Smooth muscle cell (in vitro differentiated cells): ENCODE measurements at regions not wholly inside any gene's neighbourhood (a gene's known extent, or its start where the extent isn't known, plus 50 kb on each side); places are given as distances from the start of the nearest gene placed in this dataset.

Source experiments
- DNase-seq: peaks from one replicate; lab custom pipeline; 2025; ENCODE audit not compliant: unreplicated experiment; lab: John Stamatoyannopoulos, UW
- H2AFZ ChIP-seq: fragments of 200-600 bp; sonication (generic); 2 replicates; pipeline ENCODE4 v1.6.0; 2016; ENCODE audit warnings: antibody characterized with exemption, low read depth, mild to moderate bottlenecking
- H3F3A ChIP-seq: fragments of 200-600 bp; sonication (generic); 2 replicates; pipeline ENCODE4 v1.6.0; 2017; ENCODE audit warnings: antibody characterized with exemption, low read depth
- H3K27ac ChIP-seq: fragments of 200-600 bp; sonication (generic); 2 replicates; pipeline ENCODE4 v1.5.1; 2016; ENCODE audit warnings: low read depth, mild to moderate bottlenecking
- H3K27me3 ChIP-seq: fragments of 200-600 bp; sonication (generic); 2 replicates; pipeline ENCODE4 v1.6.1; 2016; ENCODE audit warnings: low read depth, mild to moderate bottlenecking
- H3K36me3 ChIP-seq: fragments of 200-600 bp; sonication (generic); 2 replicates; pipeline ENCODE4 v1.5.1; 2016; ENCODE audit warnings: low read depth
- H3K4me1 ChIP-seq: fragments of 200-600 bp; sonication (generic); 2 replicates; pipeline ENCODE4 v1.5.1; 2016; ENCODE audit warnings: low read depth
- H3K4me2 ChIP-seq: fragments of 200-600 bp; sonication (generic); 2 replicates; pipeline ENCODE4 v1.6.0; 2016; ENCODE audit warnings: mild to moderate bottlenecking
- H3K4me3 ChIP-seq: fragments of 200-600 bp; sonication (generic); 2 replicates; pipeline ENCODE4 v1.5.1; 2016; ENCODE audit warnings: mild to moderate bottlenecking
- H3K79me2 ChIP-seq: fragments of 200-600 bp; sonication (generic); 2 replicates; pipeline ENCODE4 v1.6.0; 2016; ENCODE audit warnings: low read depth, mild to moderate bottlenecking
- H3K9ac ChIP-seq: fragments of 200-600 bp; sonication (generic); 2 replicates; pipeline ENCODE4 v1.6.0; 2016; ENCODE audit warnings: low read depth
- H3K9me3 ChIP-seq: fragments of 200-600 bp; sonication (generic); replicated peaks from 2 replicates; pipeline ENCODE4 v1.5.1; 2016; ENCODE audit warnings: low read depth
- H4K20me1 ChIP-seq: fragments of 200-600 bp; sonication (generic); 2 replicates; pipeline ENCODE4 v1.6.0; 2016; ENCODE audit warnings: low read depth
- CTCF ChIP-seq: fragments of 200-600 bp; sonication (generic); IDR thresholded peaks from 2 replicates; pipeline ENCODE4 v1.5.1; 2017; ENCODE audit warnings: borderline replicate concordance, mild to moderate bottlenecking, antibody characterized with exemption; ENCODE audit not compliant: insufficient read depth, poor library complexity, severe bottlenecking
- WGBS: methylation state at CpG from one replicate; pipeline ENCODE4 v1.1.7; 2016; ENCODE audit warnings: low lambda C conversion rate; 5-methylcytosine and 5-hydroxymethylcytosine counted together

GRCh38 chr6:133040803-133041419, 200.2 kb upstream of the EYA4 start:
- no peak overlapping the region for H3K4me2 ChIP-seq
- no peaks in the 10 kb centered on the region for H4K20me1 ChIP-seq
- H3K4me3 ChIP-seq: no peak overlapping the region
- H3F3A ChIP-seq: no peaks in the 10 kb centered on the region
- no peaks in the 10 kb centered on the region for H3K36me3 ChIP-seq
- H3K9ac ChIP-seq: no peak overlapping the region
- 56% methylated on average over 2 of the region's 2 CpGs for WGBS
- no peaks in the 10 kb centered on the region for H3K9me3 ChIP-seq
- H2AFZ ChIP-seq: no peak overlapping the region
- H3K27ac ChIP-seq: no peak overlapping the region
- no peaks in the 10 kb centered on the region for H3K79me2 ChIP-seq
- H3K27me3 ChIP-seq: peaks cover 13% of the 10 kb centered on the region
- no peaks in the 10 kb centered on the region for H3K4me1 ChIP-seq
- TF ChIP-seq CTCF: no peak
- no peak for DNase-seq

GRCh38 chr6:133042550-133043120, 198.5 kb upstream of the EYA4 start:
- 80% methylated on average over 3 of the region's 3 CpGs for WGBS
- Histone ChIP-seq H3K4me3 (no peak overlapping the region), H3K79me2 (no peaks in the 10 kb centered on the region)

GRCh38 chr6:133046576-133046975, 194.6 kb upstream of the EYA4 start:
- H3K4me3 ChIP-seq: no peak overlapping the region
- no peaks in the 10 kb centered on the region for H3K36me3 ChIP-seq
- peaks cover 16% of the 10 kb centered on the region for H3K27me3 ChIP-seq
- no peak overlapping the region for H3K9ac ChIP-seq
- H2AFZ ChIP-seq: no peak overlapping the region
- no peaks in the 10 kb centered on the region for H3K79me2 ChIP-seq
- H3K4me1 ChIP-seq: no peaks in the 10 kb centered on the region
- no peaks in the 10 kb centered on the region for H3K9me3 ChIP-seq
- H3K27ac ChIP-seq: no peak overlapping the region
- H4K20me1 ChIP-seq: no peaks in the 10 kb centered on the region
- H3K4me2 ChIP-seq: no peak overlapping the region
- WGBS: 87% methylated on average over 3 of the region's 3 CpGs
- no peaks in the 10 kb centered on the region for H3F3A ChIP-seq
- no peak for DNase-seq
- no peak for TF ChIP-seq CTCF

More at GRCh38 chr6:133042550-133043120, 198.5 kb upstream of the EYA4 start:
- Histone ChIP-seq H3F3A (no peaks in the 10 kb centered on the region), H2AFZ (no peak overlapping the region), H3K27me3 (peaks cover 5% of the 10 kb centered on the region), H3K27ac (no peak overlapping the region), H3K4me2 (no peak overlapping the region), H3K36me3 (no peaks in the 10 kb centered on the region), H3K9me3 (no peaks in the 10 kb centered on the region), H3K4me1 (no peaks in the 10 kb centered on the region), H4K20me1 (no peaks in the 10 kb centered on the region), H3K9ac (no peak overlapping the region)
- TF ChIP-seq CTCF: no peak
- DNase-seq: no peak

GRCh38 chr6:133047065-133047665, 194.0 kb upstream of the EYA4 start:
- Histone ChIP-seq H3F3A (no peaks in the 10 kb centered on the region), H3K9me3 (no peaks in the 10 kb centered on the region), H3K4me3 (no peak overlapping the region), H3K36me3 (no peaks in the 10 kb centered on the region), H3K4me2 (no peak overlapping the region), H3K4me1 (no peaks in the 10 kb centered on the region), H3K27me3 (peaks cover 22% of the 10 kb centered on the region), H3K9ac (no peak overlapping the region), H3K27ac (no peak overlapping the region), H2AFZ (no peak overlapping the region), H3K79me2 (no peaks in the 10 kb centered on the region), H4K20me1 (no peaks in the 10 kb centered on the region)
- 79% methylated on average over 5 of the region's 5 CpGs for WGBS
- TF ChIP-seq CTCF: no peak
- DNase-seq: no peak
